ENCODE measurements at regions not wholly inside any gene's neighbourhood (a gene's known extent, or its start where the extent isn't known, plus 50 kb on each side); places are given as distances from the start of the nearest gene placed in this dataset.

DNA sequence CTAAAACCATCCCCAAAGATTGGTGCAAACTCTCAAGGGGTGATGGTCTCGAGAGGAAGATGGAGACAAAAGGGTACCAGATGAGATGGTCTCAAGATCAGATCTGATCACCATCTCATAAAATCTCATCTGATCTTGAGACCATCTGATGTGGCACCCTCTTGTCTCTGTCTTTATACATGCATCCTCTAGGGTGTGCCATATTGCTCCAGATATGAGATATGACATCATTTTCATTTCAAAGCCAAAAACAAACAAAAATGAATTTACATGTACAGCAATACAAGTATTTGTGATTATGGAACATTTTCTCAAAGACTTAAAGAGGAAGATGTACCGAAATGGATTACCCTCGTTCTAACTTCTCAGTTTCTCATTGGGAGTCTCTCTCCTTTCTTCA lies 787.2 kb downstream of the GALC start:
- H3K27me3 ChIP-seq (ENCODE audit: control insufficient read depth, insufficient read depth, low read length): no peaks in the 10 kb centered on the region
- ChIA-PET CTCF (no interaction called here), POLR2A (no interaction called here)
- H3K9me3 ChIP-seq (ENCODE audit: control insufficient read depth, insufficient read depth, low read length): no peaks in the 10 kb centered on the region
- no peak overlapping the region for H3K27ac ChIP-seq (ENCODE audit: low read depth, low read length)
- no peak for TF ChIP-seq CTCF (IDR thresholded peaks at IDR 0.05; ENCODE audit: low read depth, low read length)
- DNase-seq (ENCODE audit: low read depth, low spot score): no peak
- no peak overlapping the region for H3K4me3 ChIP-seq (ENCODE audit: low read depth, low read length)

DNA sequence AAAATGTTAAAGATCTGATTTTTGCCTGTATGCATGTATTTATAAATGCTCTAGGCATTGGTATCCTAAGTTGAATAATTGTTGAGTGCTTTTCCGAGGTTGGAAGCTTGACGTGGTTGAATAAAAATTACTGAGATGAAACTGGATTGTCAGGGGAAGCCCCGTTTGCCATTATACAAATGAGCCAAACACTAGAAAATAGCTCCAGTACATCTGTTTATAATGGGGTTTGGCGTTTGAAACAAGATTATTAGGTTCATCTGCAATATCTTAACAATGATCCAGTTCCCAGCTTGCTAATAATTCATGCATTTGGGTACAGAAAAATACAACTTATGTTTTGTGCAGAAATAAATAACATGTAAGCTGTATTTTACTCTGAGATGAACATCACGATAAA lies 789.6 kb downstream of the GALC start:
- POLR2A ChIA-PET: no interaction called here
- H3K9me3 ChIP-seq (ENCODE audit: control insufficient read depth, insufficient read depth, low read length): no peaks in the 10 kb centered on the region
- DNase-seq (ENCODE audit: low read depth, low spot score): no peak
- no peak for TF ChIP-seq CTCF (IDR thresholded peaks at IDR 0.05; ENCODE audit: low read depth, low read length)
- H3K27ac ChIP-seq (ENCODE audit: low read depth, low read length): no peak overlapping the region
- H3K4me3 ChIP-seq (ENCODE audit: low read depth, low read length): no peak overlapping the region
- CTCF ChIA-PET: no interaction called here
- no peaks in the 10 kb centered on the region for H3K27me3 ChIP-seq (ENCODE audit: control insufficient read depth, insufficient read depth, low read length)

- Histone ChIP-seq H3K4me3 (ENCODE audit: low read depth, low read length) (no peak overlapping the region), H3K27me3 (ENCODE audit: control insufficient read depth, insufficient read depth, low read length) (no peaks in the 10 kb centered on the region), H3K9me3 (ENCODE audit: control insufficient read depth, insufficient read depth, low read length) (no peaks in the 10 kb centered on the region), H3K27ac (ENCODE audit: low read depth, low read length) (no peak overlapping the region)
- ChIA-PET CTCF (no interaction called here), POLR2A (no interaction called here)
- no peak for DNase-seq (ENCODE audit: low read depth, low spot score)
- TF ChIP-seq CTCF (IDR thresholded peaks at IDR 0.05; ENCODE audit: low read depth, low read length): no peak
Observed at GRCh38 chr14:87199381-87199780, 793.6 kb downstream of the GALC start.

DNA sequence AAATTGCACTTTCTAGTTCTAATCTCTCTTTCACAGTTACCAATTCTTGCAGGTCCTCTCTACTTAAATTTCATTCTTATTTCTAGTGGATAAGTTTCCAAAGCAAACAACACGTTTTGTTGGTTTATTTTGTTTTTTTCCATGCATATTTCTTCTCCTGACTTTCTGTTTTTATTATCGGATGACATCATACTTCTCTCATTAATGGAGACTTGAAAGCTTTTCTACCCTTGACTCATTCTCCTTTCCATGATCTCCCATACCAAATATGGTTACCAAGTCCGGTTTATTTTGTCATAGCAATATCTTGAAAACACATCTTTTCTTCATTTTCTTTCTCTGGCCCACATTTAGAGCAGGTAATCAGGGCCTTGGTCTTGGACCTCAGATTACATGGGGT lies 796.5 kb downstream of the GALC start:
- no peak for TF ChIP-seq CTCF (IDR thresholded peaks at IDR 0.05; ENCODE audit: low read depth, low read length)
- DNase-seq (ENCODE audit: low read depth, low spot score): no peak
- H3K27ac ChIP-seq (ENCODE audit: low read depth, low read length): no peak overlapping the region
- POLR2A ChIA-PET: no interaction called here
- no peak overlapping the region for H3K4me3 ChIP-seq (ENCODE audit: low read depth, low read length)
- CTCF ChIA-PET: no interaction called here
- H3K9me3 ChIP-seq (ENCODE audit: control insufficient read depth, insufficient read depth, low read length): no peaks in the 10 kb centered on the region
- no peaks in the 10 kb centered on the region for H3K27me3 ChIP-seq (ENCODE audit: control insufficient read depth, insufficient read depth, low read length)

GRCh38 chr14:87187786-87188185 lies 805.2 kb downstream of the GALC start:
- H3K27ac ChIP-seq (ENCODE audit: low read depth, low read length): no peak overlapping the region
- no peaks in the 10 kb centered on the region for H3K9me3 ChIP-seq (ENCODE audit: control insufficient read depth, insufficient read depth, low read length)
- ChIA-PET CTCF (no interaction called here), POLR2A (no interaction called here)
- TF ChIP-seq CTCF (IDR thresholded peaks at IDR 0.05; ENCODE audit: low read depth, low read length): no peak
- no peak for DNase-seq (ENCODE audit: low read depth, low spot score)
- no peak overlapping the region for H3K4me3 ChIP-seq (ENCODE audit: low read depth, low read length)
- no peaks in the 10 kb centered on the region for H3K27me3 ChIP-seq (ENCODE audit: control insufficient read depth, insufficient read depth, low read length)

All from AG04450 (cell line).